ENCODE measurements at regions not wholly inside any gene's neighbourhood (a gene's known extent, or its start where the extent isn't known, plus 50 kb on each side); places are given as distances from the start of the nearest gene placed in this dataset.

DNA sequence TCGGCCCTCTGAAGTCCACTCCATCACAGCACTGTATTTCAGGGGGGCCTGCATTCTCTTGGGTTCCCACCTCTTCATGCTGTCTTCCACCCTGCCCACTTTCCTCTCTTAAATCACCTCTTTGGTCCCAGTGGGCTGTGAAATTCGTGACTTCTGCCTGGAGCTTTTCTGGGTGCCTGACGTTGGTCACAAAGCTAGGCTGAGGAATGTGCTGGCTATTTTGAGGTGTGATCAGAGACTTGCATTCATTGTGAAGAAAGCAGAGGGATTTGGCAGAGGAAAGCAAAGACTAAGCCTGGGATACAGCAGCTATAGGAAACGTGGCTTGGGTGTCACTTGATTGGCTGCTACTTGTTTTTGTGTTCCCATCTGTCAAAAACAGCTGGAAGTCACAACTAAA, 202.5 kb downstream of the SATB1 start:
- Histone ChIP-seq H4K20me1 (ENCODE audit: low read depth, low read length) (no peaks in the 10 kb centered on the region), H3K27ac (ENCODE audit: low read depth, low read length) (no peak overlapping the region), H3K9ac (ENCODE audit: low read length) (no peak overlapping the region), H3K9me2 (replicated peaks; ENCODE audit: insufficient read depth, low read length) (no peaks in the 10 kb centered on the region), H2AFZ (ENCODE audit: low read depth, low read length, severe bottlenecking) (no peak overlapping the region), H3K9me3 (ENCODE audit: insufficient read depth, low read length) (no peaks in the 10 kb centered on the region), H3K36me3 (ENCODE audit: low read length) (no peaks in the 10 kb centered on the region), H3K27me3 (ENCODE audit: low read length) (no peaks in the 10 kb centered on the region), H3K4me3 (ENCODE audit: insufficient read depth, low read length, poor library complexity, severe bottlenecking) (no peak overlapping the region), H3K4me2 (ENCODE audit: low read depth, low read length, poor library complexity, severe bottlenecking) (no peak overlapping the region), H3K79me2 (ENCODE audit: insufficient read depth, low read length) (no peaks in the 10 kb centered on the region), H3F3A (ENCODE audit: insufficient read depth) (peaks cover 5% of the 10 kb centered on the region; the same call in 1 of the 2 replicates)
- TF ChIP-seq CTCF (IDR thresholded peaks at IDR 0.05; ENCODE audit: insufficient read depth, low read length, poor library complexity, severe bottlenecking) (no peak), EZH2phosphoT487 (conservative IDR thresholded peaks at IDR 0.05; ENCODE audit: low read length) (no peak)

- Histone ChIP-seq H3K9me2 (replicated peaks; ENCODE audit: insufficient read depth, low read length) (no peaks in the 10 kb centered on the region), H3K4me3 (ENCODE audit: insufficient read depth, low read length, poor library complexity, severe bottlenecking) (no peak overlapping the region), H3F3A (ENCODE audit: insufficient read depth) (no peaks in the 10 kb centered on the region), H3K9me3 (ENCODE audit: insufficient read depth, low read length) (no peaks in the 10 kb centered on the region), H3K36me3 (ENCODE audit: low read length) (no peaks in the 10 kb centered on the region), H2AFZ (ENCODE audit: low read depth, low read length, severe bottlenecking) (no peak overlapping the region), H3K27ac (ENCODE audit: low read depth, low read length) (no peak overlapping the region), H3K9ac (ENCODE audit: low read length) (no peak overlapping the region), H4K20me1 (ENCODE audit: low read depth, low read length) (no peaks in the 10 kb centered on the region), H3K27me3 (ENCODE audit: low read length) (no peaks in the 10 kb centered on the region), H3K79me2 (ENCODE audit: insufficient read depth, low read length) (no peaks in the 10 kb centered on the region), H3K4me2 (ENCODE audit: low read depth, low read length, poor library complexity, severe bottlenecking) (no peak overlapping the region)
- no peak for TF ChIP-seq CTCF (IDR thresholded peaks at IDR 0.05; ENCODE audit: insufficient read depth, low read length, poor library complexity, severe bottlenecking)
- no peak for TF ChIP-seq EZH2phosphoT487 (conservative IDR thresholded peaks at IDR 0.05; ENCODE audit: low read length)
Measured at GRCh38 chr3:18217507-18218174, 207.5 kb downstream of the SATB1 start.

GRCh38 chr3:18216996-18217395, 208.1 kb downstream of the SATB1 start:
- H3F3A ChIP-seq (ENCODE audit: insufficient read depth): no peaks in the 10 kb centered on the region
- H3K27me3 ChIP-seq (ENCODE audit: low read length): no peaks in the 10 kb centered on the region
- no peaks in the 10 kb centered on the region for H3K36me3 ChIP-seq (ENCODE audit: low read length)
- no peaks in the 10 kb centered on the region for H3K79me2 ChIP-seq (ENCODE audit: insufficient read depth, low read length)
- no peak overlapping the region for H2AFZ ChIP-seq (ENCODE audit: low read depth, low read length, severe bottlenecking)
- no peaks in the 10 kb centered on the region for H4K20me1 ChIP-seq (ENCODE audit: low read depth, low read length)
- no peak overlapping the region for H3K9ac ChIP-seq (ENCODE audit: low read length)
- no peak overlapping the region for H3K4me2 ChIP-seq (ENCODE audit: low read depth, low read length, poor library complexity, severe bottlenecking)
- no peak for TF ChIP-seq EZH2phosphoT487 (conservative IDR thresholded peaks at IDR 0.05; ENCODE audit: low read length)
- H3K9me2 ChIP-seq (replicated peaks; ENCODE audit: insufficient read depth, low read length): no peaks in the 10 kb centered on the region
- H3K4me3 ChIP-seq (ENCODE audit: insufficient read depth, low read length, poor library complexity, severe bottlenecking): no peak overlapping the region
- H3K9me3 ChIP-seq (ENCODE audit: insufficient read depth, low read length): no peaks in the 10 kb centered on the region
- no peak overlapping the region for H3K27ac ChIP-seq (ENCODE audit: low read depth, low read length)

GRCh38 chr3:18215639-18216038, 209.5 kb downstream of the SATB1 start:
- no peak for TF ChIP-seq CTCF (IDR thresholded peaks at IDR 0.05; ENCODE audit: insufficient read depth, low read length, poor library complexity, severe bottlenecking)
- no peak for TF ChIP-seq EZH2phosphoT487 (conservative IDR thresholded peaks at IDR 0.05; ENCODE audit: low read length)
- Histone ChIP-seq H3K27me3 (ENCODE audit: low read length) (no peaks in the 10 kb centered on the region), H3K4me2 (ENCODE audit: low read depth, low read length, poor library complexity, severe bottlenecking) (no peak overlapping the region), H3K9me2 (replicated peaks; ENCODE audit: insufficient read depth, low read length) (no peaks in the 10 kb centered on the region), H3K79me2 (ENCODE audit: insufficient read depth, low read length) (no peaks in the 10 kb centered on the region), H3K9ac (ENCODE audit: low read length) (no peak overlapping the region), H2AFZ (ENCODE audit: low read depth, low read length, severe bottlenecking) (no peak overlapping the region), H3K4me3 (ENCODE audit: insufficient read depth, low read length, poor library complexity, severe bottlenecking) (no peak overlapping the region), H3K9me3 (ENCODE audit: insufficient read depth, low read length) (no peaks in the 10 kb centered on the region), H4K20me1 (ENCODE audit: low read depth, low read length) (no peaks in the 10 kb centered on the region), H3K36me3 (ENCODE audit: low read length) (no peaks in the 10 kb centered on the region), H3F3A (ENCODE audit: insufficient read depth) (no peaks in the 10 kb centered on the region), H3K27ac (ENCODE audit: low read depth, low read length) (no peak overlapping the region)

Data from SU-DHL-6 (cell line).